Neural cell (in vitro differentiated cells): ENCODE measurements at regions not wholly inside any gene's neighbourhood (a gene's known extent, or its start where the extent isn't known, plus 50 kb on each side); places are given as distances from the start of the nearest gene placed in this dataset.
A peak's percentile ranks its signal among the peaks of the same experiment; 100 is the strongest.

Source experiments
- H2AFZ ChIP-seq: fragments of 200-600, 300-800 bp; sonication (generic), shearing (Covaris generic); 2 replicates; pipeline ENCODE4 v1.6.0; 2014; ENCODE audit warnings: low read depth, mild to moderate bottlenecking, antibody characterized with exemption, low read length, moderate library complexity
- H3F3A ChIP-seq: fragments of 200-600 bp; shearing (Covaris generic); 2 replicates; pipeline ENCODE4 v1.6.1; 2016; ENCODE audit warnings: mild to moderate bottlenecking, moderate library complexity, mixed read lengths, antibody characterized with exemption, low read length; ENCODE audit not compliant: insufficient read depth, poor library complexity, severe bottlenecking
- H3K27ac ChIP-seq: fragments of 200-600, 300-800 bp; sonication (generic), shearing (Covaris generic); 2 replicates; pipeline ENCODE4 v1.5.1; 2014; ENCODE audit warnings: mild to moderate bottlenecking, low read length, moderate library complexity
- H3K27me3 ChIP-seq: fragments of 300-800, 200-600 bp; sonication (generic), shearing (Covaris generic); 2 replicates; pipeline ENCODE4 v1.6.0; 2014; ENCODE audit warnings: mild to moderate bottlenecking, low read depth, low read length, moderate library complexity; ENCODE audit not compliant: insufficient read depth
- H3K36me3 ChIP-seq: fragments of 300-800, 200-600 bp; sonication (generic), shearing (Covaris generic); 2 replicates; pipeline ENCODE4 v1.5.1; 2014; ENCODE audit warnings: mild to moderate bottlenecking, antibody characterized with exemption, low read length, moderate library complexity; ENCODE audit not compliant: insufficient read depth
- H3K4me2 ChIP-seq: fragments of 300-800, 200-600 bp; sonication (generic), shearing (Covaris generic); 2 replicates; pipeline ENCODE4 v1.6.0; 2014; ENCODE audit warnings: mild to moderate bottlenecking, low read length
- H3K4me3 ChIP-seq: fragments of 300-800, 200-600 bp; sonication (generic), shearing (Covaris generic); 2 replicates; pipeline ENCODE4 v1.5.1; 2014; ENCODE audit warnings: mild to moderate bottlenecking, low read length, moderate library complexity
- H3K79me2 ChIP-seq: fragments of 200-600 bp; shearing (Covaris generic); replicated peaks from 2 replicates; pipeline ENCODE4 v1.6.0; 2014; ENCODE audit warnings: mild to moderate bottlenecking, low read length, moderate library complexity; ENCODE audit not compliant: insufficient read depth
- H3K9ac ChIP-seq: fragments of 300-800, 200-600 bp; sonication (generic), shearing (Covaris generic); 2 replicates; pipeline ENCODE4 v1.6.1; 2016; ENCODE audit warnings: mild to moderate bottlenecking, low read length, mixed read lengths
- H3K9me2 ChIP-seq: fragments of 200-600 bp; shearing (Covaris generic); 2 replicates; pipeline ENCODE4 v1.6.1; 2016; ENCODE audit warnings: mild to moderate bottlenecking, low read length, mixed read lengths; ENCODE audit not compliant: insufficient read depth
- H3K9me3 ChIP-seq: fragments of 200-600, 300-800 bp; sonication (generic), shearing (Covaris generic); 2 replicates; pipeline ENCODE4 v1.6.1; 2016; ENCODE audit warnings: mild to moderate bottlenecking, mixed run types, low read length, moderate library complexity, mixed read lengths
- H4K20me1 ChIP-seq: fragments of 200-600 bp; shearing (Covaris generic); 2 replicates; pipeline ENCODE4 v1.6.1; 2016; ENCODE audit warnings: mild to moderate bottlenecking, mixed run types; ENCODE audit not compliant: insufficient read depth
- EP300 ChIP-seq: fragments of 450-650 bp; conservative IDR thresholded peaks from 2 replicates; pipeline ENCODE4 v1.6.1; 2014; ENCODE audit warnings: antibody characterized with exemption, mild to moderate bottlenecking, moderate library complexity; ENCODE audit not compliant: poor library complexity, severe bottlenecking
- EZH2 ChIP-seq: fragments of 200-600, 300-800 bp; shearing (Covaris generic), sonication (generic); IDR thresholded peaks from 2 replicates; pipeline ENCODE4 v1.6.1; 2014; ENCODE audit warnings: antibody characterized with exemption, low read length, borderline replicate concordance, mild to moderate bottlenecking; ENCODE audit not compliant: insufficient read depth, poor library complexity, severe bottlenecking
- MXI1 ChIP-seq: fragments of 450-650 bp; conservative IDR thresholded peaks from 2 replicates; pipeline ENCODE4 v1.6.1; 2014; ENCODE audit warnings: antibody characterized with exemption, mild to moderate bottlenecking; ENCODE audit not compliant: poor library complexity, severe bottlenecking
- POLR2AphosphoS5 ChIP-seq: IDR thresholded peaks from 2 replicates; pipeline ENCODE4 v1.6.1; 2012
- RAD21 ChIP-seq: fragments of 450-650 bp; conservative IDR thresholded peaks from 2 replicates; pipeline ENCODE4 v1.6.1; 2014; ENCODE audit warnings: antibody characterized with exemption, mild to moderate bottlenecking, moderate library complexity
- SMC3 ChIP-seq: fragments of 450-650 bp; conservative IDR thresholded peaks from 2 replicates; pipeline ENCODE4 v1.6.1; 2014; ENCODE audit warnings: antibody characterized with exemption, mild to moderate bottlenecking, moderate library complexity; ENCODE audit not compliant: poor library complexity
- TAF1 ChIP-seq: IDR thresholded peaks from 2 replicates; pipeline ENCODE4 v1.6.1; 2012; ENCODE audit warnings: low read depth
- TF ChIP-seq, protein P1 (sequence below): fragments of 450-650 bp; IDR thresholded peaks from 2 replicates; pipeline ENCODE4 v1.5.1; 2014; ENCODE audit warnings: antibody characterized with exemption, mild to moderate bottlenecking, moderate library complexity; ENCODE audit not compliant: poor library complexity, severe bottlenecking
- TF ChIP-seq, protein P2 (sequence below): IDR thresholded peaks from 2 replicates; pipeline ENCODE4 v1.6.1; 2012; ENCODE audit warnings: borderline replicate concordance

DNA sequence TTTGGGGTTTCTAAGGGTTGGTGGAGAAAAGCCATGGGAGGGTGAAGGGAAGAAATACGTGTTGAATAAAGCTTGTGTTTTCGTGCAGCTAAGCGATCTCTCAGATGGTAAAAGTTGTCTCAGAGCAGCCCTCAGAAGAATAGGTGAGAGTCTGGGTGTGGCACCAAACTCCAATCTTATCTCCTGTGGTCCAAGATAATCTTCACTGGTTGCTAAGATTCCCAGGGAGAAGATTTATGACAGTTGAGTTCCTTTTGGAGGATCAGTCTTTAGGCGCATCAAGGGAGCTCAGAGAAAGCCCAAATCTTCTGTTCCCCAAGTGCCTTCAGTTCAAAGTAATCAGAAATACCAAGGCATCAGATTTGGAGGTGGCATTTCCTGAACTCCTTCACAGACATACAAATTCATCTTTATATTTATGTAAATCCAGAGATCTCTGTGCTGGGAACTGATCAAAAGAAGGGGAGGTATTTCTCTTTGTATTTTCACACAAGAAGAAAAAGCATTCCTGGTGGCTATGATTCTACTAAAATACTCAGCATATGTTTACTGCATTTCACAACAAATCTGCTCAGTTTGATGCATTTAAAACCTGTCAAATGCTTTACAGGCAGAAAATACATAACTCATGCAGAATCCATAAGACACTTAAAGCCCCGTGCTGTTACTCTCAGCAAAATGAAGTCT is 102.9 kb downstream of the ABCC12 start:
- H3K79me2 ChIP-seq = no peaks in the 10 kb centered on the region
- TF ChIP-seq RAD21 = peak; percentile 33
- peak; percentile 29 for TF ChIP-seq EP300
- TF ChIP-seq EZH2 = no peak
- no peaks in the 10 kb centered on the region for H4K20me1 ChIP-seq
- no peaks in the 10 kb centered on the region for H3K9me2 ChIP-seq
- no peaks in the 10 kb centered on the region for H3K27me3 ChIP-seq
- no peak overlapping the region for H3K4me2 ChIP-seq
- no peak overlapping the region for H3K4me3 ChIP-seq
- no peaks in the 10 kb centered on the region for H3K36me3 ChIP-seq
- no peaks in the 10 kb centered on the region for H3F3A ChIP-seq
- no peaks in the 10 kb centered on the region for H3K9me3 ChIP-seq
- H3K27ac ChIP-seq = no peak overlapping the region
- no peak overlapping the region for H2AFZ ChIP-seq
- H3K9ac ChIP-seq = no peak overlapping the region

GRCh38 chr16:48050871-48051270 is 104.9 kb downstream of the ABCC12 start:
- Histone ChIP-seq H4K20me1 (no peaks in the 10 kb centered on the region), H3K4me2 (no peak overlapping the region), H2AFZ (no peak overlapping the region), H3F3A (no peaks in the 10 kb centered on the region), H3K4me3 (no peak overlapping the region), H3K9me3 (no peaks in the 10 kb centered on the region), H3K27ac (no peak overlapping the region), H3K36me3 (no peaks in the 10 kb centered on the region), H3K79me2 (no peaks in the 10 kb centered on the region), H3K9ac (no peak overlapping the region), H3K9me2 (no peaks in the 10 kb centered on the region), H3K27me3 (no peaks in the 10 kb centered on the region)
- no peak for TF ChIP-seq RAD21
- no peak for TF ChIP-seq TAF1
- TF ChIP-seq SMC3 = no peak
- no peak for TF ChIP-seq EZH2
- no peak for TF ChIP-seq EP300
- TF ChIP-seq POLR2AphosphoS5 = no peak
- TF ChIP-seq, protein P1, sequence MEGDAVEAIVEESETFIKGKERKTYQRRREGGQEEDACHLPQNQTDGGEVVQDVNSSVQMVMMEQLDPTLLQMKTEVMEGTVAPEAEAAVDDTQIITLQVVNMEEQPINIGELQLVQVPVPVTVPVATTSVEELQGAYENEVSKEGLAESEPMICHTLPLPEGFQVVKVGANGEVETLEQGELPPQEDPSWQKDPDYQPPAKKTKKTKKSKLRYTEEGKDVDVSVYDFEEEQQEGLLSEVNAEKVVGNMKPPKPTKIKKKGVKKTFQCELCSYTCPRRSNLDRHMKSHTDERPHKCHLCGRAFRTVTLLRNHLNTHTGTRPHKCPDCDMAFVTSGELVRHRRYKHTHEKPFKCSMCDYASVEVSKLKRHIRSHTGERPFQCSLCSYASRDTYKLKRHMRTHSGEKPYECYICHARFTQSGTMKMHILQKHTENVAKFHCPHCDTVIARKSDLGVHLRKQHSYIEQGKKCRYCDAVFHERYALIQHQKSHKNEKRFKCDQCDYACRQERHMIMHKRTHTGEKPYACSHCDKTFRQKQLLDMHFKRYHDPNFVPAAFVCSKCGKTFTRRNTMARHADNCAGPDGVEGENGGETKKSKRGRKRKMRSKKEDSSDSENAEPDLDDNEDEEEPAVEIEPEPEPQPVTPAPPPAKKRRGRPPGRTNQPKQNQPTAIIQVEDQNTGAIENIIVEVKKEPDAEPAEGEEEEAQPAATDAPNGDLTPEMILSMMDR = no peak
- TF ChIP-seq, protein P2, sequence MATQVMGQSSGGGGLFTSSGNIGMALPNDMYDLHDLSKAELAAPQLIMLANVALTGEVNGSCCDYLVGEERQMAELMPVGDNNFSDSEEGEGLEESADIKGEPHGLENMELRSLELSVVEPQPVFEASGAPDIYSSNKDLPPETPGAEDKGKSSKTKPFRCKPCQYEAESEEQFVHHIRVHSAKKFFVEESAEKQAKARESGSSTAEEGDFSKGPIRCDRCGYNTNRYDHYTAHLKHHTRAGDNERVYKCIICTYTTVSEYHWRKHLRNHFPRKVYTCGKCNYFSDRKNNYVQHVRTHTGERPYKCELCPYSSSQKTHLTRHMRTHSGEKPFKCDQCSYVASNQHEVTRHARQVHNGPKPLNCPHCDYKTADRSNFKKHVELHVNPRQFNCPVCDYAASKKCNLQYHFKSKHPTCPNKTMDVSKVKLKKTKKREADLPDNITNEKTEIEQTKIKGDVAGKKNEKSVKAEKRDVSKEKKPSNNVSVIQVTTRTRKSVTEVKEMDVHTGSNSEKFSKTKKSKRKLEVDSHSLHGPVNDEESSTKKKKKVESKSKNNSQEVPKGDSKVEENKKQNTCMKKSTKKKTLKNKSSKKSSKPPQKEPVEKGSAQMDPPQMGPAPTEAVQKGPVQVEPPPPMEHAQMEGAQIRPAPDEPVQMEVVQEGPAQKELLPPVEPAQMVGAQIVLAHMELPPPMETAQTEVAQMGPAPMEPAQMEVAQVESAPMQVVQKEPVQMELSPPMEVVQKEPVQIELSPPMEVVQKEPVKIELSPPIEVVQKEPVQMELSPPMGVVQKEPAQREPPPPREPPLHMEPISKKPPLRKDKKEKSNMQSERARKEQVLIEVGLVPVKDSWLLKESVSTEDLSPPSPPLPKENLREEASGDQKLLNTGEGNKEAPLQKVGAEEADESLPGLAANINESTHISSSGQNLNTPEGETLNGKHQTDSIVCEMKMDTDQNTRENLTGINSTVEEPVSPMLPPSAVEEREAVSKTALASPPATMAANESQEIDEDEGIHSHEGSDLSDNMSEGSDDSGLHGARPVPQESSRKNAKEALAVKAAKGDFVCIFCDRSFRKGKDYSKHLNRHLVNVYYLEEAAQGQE = no peak
- TF ChIP-seq MXI1 = no peak
